GM12891 (cell line): ENCODE measurements at regions not wholly inside any gene's neighbourhood (a gene's known extent, or its start where the extent isn't known, plus 50 kb on each side); places are given as distances from the start of the nearest gene placed in this dataset.

ENCODE experiments used
- DNase-seq: peaks from one replicate; pipeline ENCODE4 v3.0.0; 2011; ENCODE audit warnings: low spot score; ENCODE audit not compliant: insufficient read length
- FAIRE-seq: peaks from 2 replicates; lab custom pipeline; 2011; peaks lifted over from hg19 to GRCh38; lab: Jason Lieb, UNC
- PAX5 ChIP-seq: IDR thresholded peaks from 2 replicates; pipeline ENCODE4 v1.6.1; 2011; ENCODE audit warnings: low read length, moderate library complexity, mild to moderate bottlenecking; ENCODE audit not compliant: insufficient read depth, severe bottlenecking
- POLR2A ChIP-seq: IDR thresholded peaks from 2 replicates; pipeline ENCODE4 v1.6.1; 2011; ENCODE audit warnings: low read depth, low read length, control low read depth
- POLR2AphosphoS5 ChIP-seq: IDR thresholded peaks from 2 replicates; pipeline ENCODE4 v1.6.1; 2011; ENCODE audit warnings: low read depth, low read length, control low read depth
- POU2F2 ChIP-seq: IDR thresholded peaks from 2 replicates; pipeline ENCODE4 v1.6.1; 2011; ENCODE audit warnings: low read depth, mild to moderate bottlenecking, control low read depth, low read length, moderate library complexity
- SPI1 ChIP-seq: IDR thresholded peaks from 2 replicates; pipeline ENCODE4 v1.6.1; 2011; ENCODE audit warnings: low read depth, low read length, control low read depth
- TAF1 ChIP-seq: IDR thresholded peaks from 2 replicates; pipeline ENCODE4 v1.6.1; 2011; ENCODE audit warnings: low read depth, low read length, control low read depth

GRCh38 chr4:135277068-135277979 lies 1075.7 kb upstream of the PABPC4L start:
- FAIRE-seq, result no peak
- DNase-seq, result no peak
- TF ChIP-seq POU2F2 (no peak), SPI1 (no peak), POLR2A (no peak), PAX5 (no peak), TAF1 (no peak), POLR2AphosphoS5 (no peak)

GRCh38 chr4:135274416-135274815 lies 1072.8 kb upstream of the PABPC4L start:
- FAIRE-seq (no peak), DNase-seq (no peak)
- TF ChIP-seq TAF1 (no peak), POLR2A (no peak), POU2F2 (no peak)

GRCh38 chr4:135269125-135269890 lies 1067.7 kb upstream of the PABPC4L start:
- TF ChIP-seq SPI1 (peak; percentile 33; the same call in 1 of the 2 replicates), PAX5 (no peak), TAF1 (no peak), POLR2AphosphoS5 (no peak), POU2F2 (no peak), POLR2A (no peak)
- FAIRE-seq, result no peak
- DNase-seq, result no peak

GRCh38 chr4:135268369-135268768 lies 1066.8 kb upstream of the PABPC4L start:
- TF ChIP-seq PAX5, result no peak
- no peak for TF ChIP-seq TAF1
- no peak for TF ChIP-seq SPI1
- no peak for TF ChIP-seq POU2F2
- TF ChIP-seq POLR2AphosphoS5, result no peak
- TF ChIP-seq POLR2A, result no peak
- no peak for FAIRE-seq
- DNase-seq, result no peak

GRCh38 chr4:135267148-135267865 lies 1065.7 kb upstream of the PABPC4L start:
- TF ChIP-seq POLR2AphosphoS5, result no peak
- no peak for TF ChIP-seq POLR2A
- no peak for TF ChIP-seq POU2F2
- TF ChIP-seq PAX5, result no peak
- no peak for TF ChIP-seq TAF1
- TF ChIP-seq SPI1, result no peak
- DNase-seq (no peak), FAIRE-seq (no peak)

- DNase-seq, result no peak
- TF ChIP-seq TAF1, result no peak
- TF ChIP-seq SPI1, result no peak
- no peak for TF ChIP-seq POLR2A
- no peak for TF ChIP-seq POLR2AphosphoS5
- TF ChIP-seq POU2F2, result no peak
- TF ChIP-seq PAX5, result no peak
- FAIRE-seq, result no peak
These were observed 1054.5 kb upstream of the PABPC4L start for GRCh38 chr4:135256111-135256510.

- TF ChIP-seq SPI1, result no peak
- TF ChIP-seq PAX5, result no peak
- no peak for TF ChIP-seq POU2F2
- TF ChIP-seq TAF1, result no peak
- TF ChIP-seq POLR2AphosphoS5, result no peak
These were observed 1048.5 kb upstream of the PABPC4L start for GRCh38 chr4:135250040-135250439.

GRCh38 chr4:135249024-135249423 lies 1047.4 kb upstream of the PABPC4L start:
- FAIRE-seq (no peak), DNase-seq (no peak)
- no peak for TF ChIP-seq PAX5

More at GRCh38 chr4:135250040-135250439, 1048.5 kb upstream of the PABPC4L start:
- FAIRE-seq (no peak), DNase-seq (no peak)

GRCh38 chr4:135244696-135245095 lies 1043.1 kb upstream of the PABPC4L start:
- no peak for FAIRE-seq
- DNase-seq, result no peak

GRCh38 chr4:135244056-135244455 lies 1042.5 kb upstream of the PABPC4L start:
- DNase-seq, result no peak
- no peak for TF ChIP-seq POLR2A
- TF ChIP-seq PAX5, result no peak
- TF ChIP-seq TAF1, result no peak
- no peak for TF ChIP-seq SPI1
- TF ChIP-seq POLR2AphosphoS5, result no peak
- no peak for TF ChIP-seq POU2F2
- no peak for FAIRE-seq

More at GRCh38 chr4:135244696-135245095, 1043.1 kb upstream of the PABPC4L start:
- TF ChIP-seq TAF1 (no peak), POU2F2 (no peak), PAX5 (no peak), SPI1 (no peak), POLR2A (no peak), POLR2AphosphoS5 (no peak)
